GM19328 (cell line): ENCODE measurements at regions not wholly inside any gene's neighbourhood (a gene's known extent, or its start where the extent isn't known, plus 50 kb on each side); places are given as distances from the start of the nearest gene placed in this dataset.
"Not testable (repeated sequence)": the region's sequence is repeated elsewhere in the genome, so short reads cannot be mapped to it uniquely, and the experiment has no call there.

Experiments
- ATAC-seq: cut with Tn5 transposase; IDR thresholded peaks from one replicate; pipeline ENCODE4 v1.9.1; 2021; ENCODE audit warnings: mild to moderate bottlenecking, moderate library complexity; ENCODE audit not compliant: unreplicated experiment

GRCh38 chr15:96629511-96629910 lies 299.0 kb downstream of the NR2F2 start:
- no peak for ATAC-seq

GRCh38 chr15:96638793-96639192 lies 308.3 kb downstream of the NR2F2 start:
- ATAC-seq = no peak

GRCh38 chr15:96645796-96646195 lies 315.3 kb downstream of the NR2F2 start:
- no peak for ATAC-seq

- ATAC-seq = no peak
Measured at GRCh38 chr15:96648866-96649265, 318.4 kb downstream of the NR2F2 start.

DNA sequence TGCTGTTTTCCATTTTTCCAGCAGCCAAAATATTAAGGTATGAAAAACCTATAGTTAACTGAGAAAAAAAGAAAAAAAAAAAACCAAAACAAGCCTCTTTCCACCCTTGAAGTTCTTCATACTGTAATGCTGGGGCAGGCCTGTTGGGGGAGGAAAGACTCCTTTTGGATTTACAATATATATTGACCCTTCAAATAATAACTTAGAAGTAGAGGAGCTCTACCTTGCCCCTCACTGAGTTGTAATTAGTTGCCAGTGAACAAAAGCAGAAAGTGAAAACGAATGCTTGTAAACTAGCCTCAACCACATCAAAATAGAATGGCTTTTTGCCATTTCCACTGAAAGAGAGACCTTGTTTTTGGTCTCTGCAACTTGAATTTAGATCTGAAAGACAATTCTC lies 326.6 kb downstream of the NR2F2 start:
- no peak for ATAC-seq

DNA sequence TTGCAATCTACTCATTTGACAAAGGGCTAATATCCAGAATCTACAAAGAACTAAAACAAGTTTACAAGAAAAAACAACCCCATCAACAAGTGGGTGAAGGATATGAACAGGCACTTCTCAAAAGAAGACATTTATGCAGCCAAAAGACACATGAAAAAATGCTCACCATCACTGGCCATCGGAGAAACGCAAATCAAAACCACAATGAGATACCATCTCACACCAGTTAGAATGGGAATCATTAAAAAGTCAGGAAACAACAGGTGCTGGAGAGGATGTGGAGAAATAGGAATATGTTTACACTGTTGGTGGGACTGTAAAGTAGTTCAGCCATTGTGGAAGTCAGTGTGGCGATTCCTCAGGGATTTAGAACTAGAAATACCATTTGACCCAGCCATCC lies 336.5 kb downstream of the NR2F2 start:
- not testable (repeated sequence) for ATAC-seq

GRCh38 chr15:96670389-96670788 lies 339.9 kb downstream of the NR2F2 start:
- no peak for ATAC-seq

- ATAC-seq = no peak
Measured at GRCh38 chr15:96672629-96673028, 342.1 kb downstream of the NR2F2 start.

- ATAC-seq = no peak
Measured at GRCh38 chr15:96678386-96678785, 347.9 kb downstream of the NR2F2 start.

GRCh38 chr15:96687388-96688107 lies 357.0 kb downstream of the NR2F2 start:
- no peak for ATAC-seq

DNA sequence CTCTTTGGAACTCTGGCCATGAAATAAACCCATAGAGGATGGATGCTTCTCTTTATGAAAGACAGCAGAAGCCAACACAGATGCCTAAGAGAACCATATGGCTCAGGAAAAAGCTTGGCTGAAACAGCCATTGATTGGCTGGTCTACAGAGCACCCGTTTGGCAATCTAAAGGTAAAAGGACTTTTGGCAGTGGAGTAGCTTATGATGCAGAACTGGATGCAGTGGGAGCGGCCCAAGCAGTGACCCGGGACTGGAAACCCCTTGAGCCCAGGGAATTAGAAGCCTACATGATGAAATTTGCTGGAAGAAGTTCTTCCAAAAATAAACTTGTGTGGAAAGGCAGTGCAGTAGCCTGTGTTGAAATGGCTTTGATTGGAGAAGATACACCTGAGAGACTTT lies 360.2 kb downstream of the NR2F2 start:
- ATAC-seq = no peak

GRCh38 chr15:96692826-96693225 lies 362.3 kb downstream of the NR2F2 start:
- no peak for ATAC-seq

DNA sequence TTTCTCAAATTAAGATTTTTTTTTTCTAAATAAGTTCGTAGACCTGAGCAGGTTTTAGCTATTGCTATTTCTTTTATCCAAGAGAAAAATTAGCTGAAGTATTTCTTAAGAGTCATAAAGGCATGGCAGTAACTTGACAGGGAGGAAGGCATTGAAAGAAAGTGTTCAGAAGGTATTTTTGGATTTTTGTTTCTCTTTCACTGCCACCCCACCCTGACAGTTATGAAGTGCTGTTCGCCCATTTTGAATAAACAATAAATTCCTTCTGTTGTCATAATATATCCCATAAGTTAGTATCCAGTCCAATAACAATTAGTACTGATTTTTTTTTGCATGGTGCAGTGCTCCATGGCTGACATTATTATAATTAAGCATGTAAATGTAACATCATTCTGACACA lies 363.0 kb downstream of the NR2F2 start:
- no peak for ATAC-seq

- ATAC-seq = no peak
Measured at GRCh38 chr15:96693990-96694517, 363.6 kb downstream of the NR2F2 start.

DNA sequence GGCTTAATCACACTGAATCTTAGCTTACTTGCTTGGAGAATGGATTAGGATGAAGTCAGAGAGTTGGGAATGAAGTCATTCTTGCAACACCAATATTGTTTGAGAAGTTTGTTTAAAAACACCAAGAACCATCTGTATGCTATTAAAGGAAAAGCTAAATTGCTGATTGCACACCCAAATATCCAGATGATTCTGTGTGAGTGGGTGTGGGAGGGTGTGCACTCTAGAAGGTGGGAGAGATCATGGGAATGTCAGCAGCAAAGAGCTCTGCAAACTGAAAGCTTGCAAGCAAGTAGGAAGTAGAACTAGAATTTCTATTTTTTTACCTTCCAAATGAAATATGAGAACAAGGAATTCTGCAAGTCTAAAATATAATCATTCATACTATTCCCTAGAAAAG lies 364.9 kb downstream of the NR2F2 start:
- no peak for ATAC-seq

DNA sequence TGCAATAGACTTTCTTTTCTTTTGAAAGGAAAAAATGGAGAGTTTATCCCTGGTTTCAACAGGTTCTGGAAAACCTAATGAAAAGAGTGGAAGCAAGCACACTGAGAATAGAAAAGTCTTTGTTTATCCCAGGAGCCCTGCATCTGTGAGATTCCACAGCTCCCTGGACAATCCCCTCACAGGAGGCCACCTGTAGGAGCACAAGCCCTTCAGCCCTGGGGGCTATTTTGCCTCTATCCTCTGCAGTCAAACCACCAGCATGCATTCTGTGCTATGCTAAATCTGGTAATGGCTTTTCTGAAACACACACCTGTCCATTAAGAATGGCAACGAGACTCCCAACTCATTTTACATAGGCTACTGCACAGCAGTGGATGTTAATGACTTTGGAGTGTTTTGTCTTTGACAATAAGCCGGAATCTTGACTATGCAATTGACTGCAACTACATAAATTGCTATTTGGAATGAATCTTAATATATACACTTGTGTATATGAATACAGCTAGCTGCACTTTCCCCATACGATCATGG lies 369.4 kb downstream of the NR2F2 start:
- no peak for ATAC-seq

GRCh38 chr15:96700555-96700954 lies 370.1 kb downstream of the NR2F2 start:
- ATAC-seq = no peak

- ATAC-seq = no peak
Measured at GRCh38 chr15:96701443-96701842, 370.9 kb downstream of the NR2F2 start.

DNA sequence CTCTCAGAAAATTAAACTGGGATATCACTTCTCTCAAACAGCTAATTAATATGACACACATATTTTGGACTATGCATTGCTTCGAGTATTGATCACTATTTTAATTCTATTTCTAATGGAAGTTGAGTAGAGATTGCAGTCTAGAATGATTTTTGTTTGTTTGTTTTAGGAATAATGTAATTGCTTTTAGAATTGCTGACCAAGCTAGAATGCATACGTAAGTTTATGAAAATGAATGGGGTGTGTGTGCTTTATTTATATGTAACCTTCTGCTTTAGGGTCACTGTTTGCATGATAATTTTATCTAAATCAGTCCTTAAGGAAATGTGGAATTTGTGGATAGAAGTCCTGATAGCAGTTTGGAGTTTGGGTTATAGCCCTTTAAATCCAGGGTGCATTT lies 371.4 kb downstream of the NR2F2 start:
- ATAC-seq = no peak

DNA sequence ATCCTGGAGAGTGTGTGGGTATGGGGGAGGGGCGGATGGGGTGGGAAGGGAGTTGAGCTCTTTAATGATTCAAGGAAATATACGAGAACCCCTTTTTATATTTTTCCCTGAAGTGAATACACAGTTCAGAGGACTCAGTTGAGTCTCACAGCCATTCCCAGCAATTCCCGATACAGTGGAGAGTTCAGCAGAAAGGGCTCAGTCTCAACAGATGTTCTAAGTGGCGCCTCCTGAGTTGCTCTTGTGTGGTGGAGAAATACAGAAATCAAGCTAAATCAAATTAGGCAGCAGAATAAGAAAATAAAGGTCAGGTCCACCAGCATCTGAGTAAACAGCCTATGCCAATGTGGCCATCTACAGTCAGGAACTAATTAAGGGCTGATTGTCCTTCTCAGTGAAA lies 372.1 kb downstream of the NR2F2 start:
- no peak for ATAC-seq

DNA sequence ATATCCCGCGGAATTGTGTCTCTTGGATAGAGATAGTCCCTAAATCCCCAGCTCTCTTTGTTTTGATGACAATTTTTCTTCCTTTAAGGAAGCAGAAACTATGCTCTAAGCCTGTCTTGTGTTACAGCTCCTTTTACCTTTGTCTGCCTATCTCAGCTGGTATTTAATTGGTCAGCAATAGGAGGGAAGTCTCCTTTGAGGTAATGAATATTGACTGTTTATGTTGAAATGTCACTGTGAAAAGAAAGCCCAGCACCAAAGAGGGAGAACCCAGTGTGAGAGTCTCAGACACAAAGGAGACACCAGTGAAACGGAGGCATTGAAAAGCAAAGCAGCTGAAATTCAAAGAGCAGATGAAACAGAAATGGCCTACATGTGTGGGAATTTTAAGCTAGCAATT lies 372.6 kb downstream of the NR2F2 start:
- ATAC-seq = no peak

- no peak for ATAC-seq
Measured at GRCh38 chr15:96703794-96704550, 373.5 kb downstream of the NR2F2 start.
